AG04450 (cell line): ENCODE measurements at regions not wholly inside any gene's neighbourhood (a gene's known extent, or its start where the extent isn't known, plus 50 kb on each side); places are given as distances from the start of the nearest gene placed in this dataset.
"Not testable (repeated sequence)": the region's sequence is repeated elsewhere in the genome, so short reads cannot be mapped to it uniquely, and the experiment has no call there.

Experiments used
- CTCF ChIA-PET: fragments of 300-600, 350-600 bp; formaldehyde crosslinking; extraction: SDS; loops from one replicate; lab custom pipeline; 2022; ENCODE audit warnings: antibody characterized with exemption, inconsistent platforms; lab: Charles Lee
- POLR2A ChIA-PET: fragments of 350-600 bp; formaldehyde crosslinking; extraction: SDS; loops from one replicate; lab custom pipeline; 2021; ENCODE audit warnings: antibody characterized with exemption, inconsistent platforms; lab: Yijun Ruan, JAX
- DNase-seq: peaks from one replicate; pipeline ENCODE4 v3.0.0-alpha.2; 2011; ENCODE audit warnings: low read depth, low spot score
- H3K27ac ChIP-seq: one replicate; pipeline ENCODE4 v1.5.1; 2012; ENCODE audit warnings: low read depth, low read length, control low read depth
- H3K27me3 ChIP-seq: one replicate; pipeline ENCODE4 v1.6.0; 2012; ENCODE audit warnings: low read length; ENCODE audit not compliant: control insufficient read depth, insufficient read depth
- H3K4me3 ChIP-seq: 2 replicates; pipeline ENCODE4 v1.5.1; 2011; ENCODE audit warnings: mild to moderate bottlenecking, low read depth, low read length, control low read depth
- H3K9me3 ChIP-seq: 2 replicates; pipeline ENCODE4 v1.5.1; 2012; ENCODE audit warnings: low read length; ENCODE audit not compliant: control insufficient read depth, insufficient read depth
- TF ChIP-seq, protein P1 (sequence below): IDR thresholded peaks from 2 replicates; pipeline ENCODE4 v1.5.1; 2011; ENCODE audit warnings: low read depth, low read length, control low read depth, inconsistent platforms

GRCh38 chr7:112668561-112668960, 121.6 kb downstream of the TMEM168 start:
- Histone ChIP-seq H3K4me3 (no peak overlapping the region), H3K27me3 (no peaks in the 10 kb centered on the region), H3K27ac (no peak overlapping the region), H3K9me3 (no peaks in the 10 kb centered on the region)
- DNase-seq = no peak
- CTCF ChIA-PET = no interaction called here
- POLR2A ChIA-PET = no interaction called here
- TF ChIP-seq, protein P1, sequence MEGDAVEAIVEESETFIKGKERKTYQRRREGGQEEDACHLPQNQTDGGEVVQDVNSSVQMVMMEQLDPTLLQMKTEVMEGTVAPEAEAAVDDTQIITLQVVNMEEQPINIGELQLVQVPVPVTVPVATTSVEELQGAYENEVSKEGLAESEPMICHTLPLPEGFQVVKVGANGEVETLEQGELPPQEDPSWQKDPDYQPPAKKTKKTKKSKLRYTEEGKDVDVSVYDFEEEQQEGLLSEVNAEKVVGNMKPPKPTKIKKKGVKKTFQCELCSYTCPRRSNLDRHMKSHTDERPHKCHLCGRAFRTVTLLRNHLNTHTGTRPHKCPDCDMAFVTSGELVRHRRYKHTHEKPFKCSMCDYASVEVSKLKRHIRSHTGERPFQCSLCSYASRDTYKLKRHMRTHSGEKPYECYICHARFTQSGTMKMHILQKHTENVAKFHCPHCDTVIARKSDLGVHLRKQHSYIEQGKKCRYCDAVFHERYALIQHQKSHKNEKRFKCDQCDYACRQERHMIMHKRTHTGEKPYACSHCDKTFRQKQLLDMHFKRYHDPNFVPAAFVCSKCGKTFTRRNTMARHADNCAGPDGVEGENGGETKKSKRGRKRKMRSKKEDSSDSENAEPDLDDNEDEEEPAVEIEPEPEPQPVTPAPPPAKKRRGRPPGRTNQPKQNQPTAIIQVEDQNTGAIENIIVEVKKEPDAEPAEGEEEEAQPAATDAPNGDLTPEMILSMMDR = no peak

DNA sequence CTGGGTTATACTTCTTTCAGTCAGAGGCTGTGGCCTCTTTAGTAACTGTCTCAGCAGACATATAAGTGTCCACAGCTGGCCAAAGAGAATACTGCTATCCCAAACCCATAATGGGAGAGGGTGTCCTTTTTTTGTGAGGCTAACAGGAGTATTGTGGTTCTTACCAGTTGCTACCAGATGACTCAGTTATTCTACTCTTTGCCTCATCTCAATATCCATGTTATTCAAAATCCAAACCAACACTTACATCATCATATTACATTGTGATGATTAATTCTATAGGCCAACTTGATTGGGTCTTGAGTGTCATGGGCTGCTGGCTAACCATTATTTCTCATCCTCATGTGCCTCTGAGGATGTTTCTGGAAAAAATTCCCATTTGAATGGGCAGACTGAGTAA, 120.9 kb downstream of the TMEM168 start:
- H3K27me3 ChIP-seq = no peaks in the 10 kb centered on the region
- no peak overlapping the region for H3K27ac ChIP-seq
- H3K4me3 ChIP-seq = no peak overlapping the region
- no peak for DNase-seq
- ChIA-PET CTCF (no interaction called here), POLR2A (no interaction called here)
- TF ChIP-seq, protein P1 = no peak
- no peaks in the 10 kb centered on the region for H3K9me3 ChIP-seq

GRCh38 chr7:112670193-112670592, 120.0 kb downstream of the TMEM168 start:
- TF ChIP-seq, protein P1 = no peak
- Histone ChIP-seq H3K9me3 (no peaks in the 10 kb centered on the region), H3K27me3 (no peaks in the 10 kb centered on the region), H3K4me3 (no peak overlapping the region), H3K27ac (no peak overlapping the region)
- CTCF ChIA-PET = no interaction called here
- DNase-seq = no peak
- POLR2A ChIA-PET = no interaction called here

GRCh38 chr7:112678626-112679025, 111.6 kb downstream of the TMEM168 start:
- no peaks in the 10 kb centered on the region for H3K9me3 ChIP-seq
- TF ChIP-seq, protein P1 = no peak
- ChIA-PET POLR2A (no interaction called here), CTCF (no interaction called here)
- no peak for DNase-seq
- no peak overlapping the region for H3K27ac ChIP-seq
- no peak overlapping the region for H3K4me3 ChIP-seq
- no peaks in the 10 kb centered on the region for H3K27me3 ChIP-seq

- H3K27ac ChIP-seq, CTCF ChIA-PET, H3K27me3 ChIP-seq, POLR2A ChIA-PET, H3K9me3 ChIP-seq, DNase-seq, H3K4me3 ChIP-seq: not testable (repeated sequence)
Observed at GRCh38 chr7:112689466-112690177, 100.6 kb downstream of the TMEM168 start.
